ENCODE measurements at regions not wholly inside any gene's neighbourhood (a gene's known extent, or its start where the extent isn't known, plus 50 kb on each side); places are given as distances from the start of the nearest gene placed in this dataset.

DNA sequence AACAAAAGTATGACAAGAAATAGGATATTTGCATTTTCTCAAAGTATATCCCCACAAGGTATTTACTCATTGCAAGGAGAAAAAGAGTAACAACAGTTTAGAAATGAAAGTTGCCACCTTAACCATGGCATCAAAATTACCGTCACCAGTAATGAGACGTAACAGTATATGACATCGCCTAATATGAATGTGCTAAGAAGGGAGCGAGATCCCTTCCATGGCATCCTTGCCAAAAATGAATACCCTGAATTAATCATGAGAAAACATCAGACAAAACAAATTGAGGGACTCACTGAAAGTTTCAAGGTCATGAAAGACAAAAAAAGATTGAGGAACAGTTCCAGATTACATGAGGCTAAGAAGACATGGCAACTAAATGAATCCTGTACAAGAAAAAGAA is 78.9 kb upstream of the MROH9 start:
- DNase-seq (no peak), ATAC-seq (no peak)
- Histone ChIP-seq H3K4me3 (no peak overlapping the region), H3K27ac (no peak overlapping the region), H3K9me3 (no peaks in the 10 kb centered on the region), H3K27me3 (no peaks in the 10 kb centered on the region), H3K4me1 (no peaks in the 10 kb centered on the region), H3K36me3 (no peaks in the 10 kb centered on the region)
- intact Hi-C loops (cut with DNase I), result no loop called here
- TF ChIP-seq, protein P1, sequence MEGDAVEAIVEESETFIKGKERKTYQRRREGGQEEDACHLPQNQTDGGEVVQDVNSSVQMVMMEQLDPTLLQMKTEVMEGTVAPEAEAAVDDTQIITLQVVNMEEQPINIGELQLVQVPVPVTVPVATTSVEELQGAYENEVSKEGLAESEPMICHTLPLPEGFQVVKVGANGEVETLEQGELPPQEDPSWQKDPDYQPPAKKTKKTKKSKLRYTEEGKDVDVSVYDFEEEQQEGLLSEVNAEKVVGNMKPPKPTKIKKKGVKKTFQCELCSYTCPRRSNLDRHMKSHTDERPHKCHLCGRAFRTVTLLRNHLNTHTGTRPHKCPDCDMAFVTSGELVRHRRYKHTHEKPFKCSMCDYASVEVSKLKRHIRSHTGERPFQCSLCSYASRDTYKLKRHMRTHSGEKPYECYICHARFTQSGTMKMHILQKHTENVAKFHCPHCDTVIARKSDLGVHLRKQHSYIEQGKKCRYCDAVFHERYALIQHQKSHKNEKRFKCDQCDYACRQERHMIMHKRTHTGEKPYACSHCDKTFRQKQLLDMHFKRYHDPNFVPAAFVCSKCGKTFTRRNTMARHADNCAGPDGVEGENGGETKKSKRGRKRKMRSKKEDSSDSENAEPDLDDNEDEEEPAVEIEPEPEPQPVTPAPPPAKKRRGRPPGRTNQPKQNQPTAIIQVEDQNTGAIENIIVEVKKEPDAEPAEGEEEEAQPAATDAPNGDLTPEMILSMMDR (IDR thresholded peaks at IDR 0.05), result no peak

DNA sequence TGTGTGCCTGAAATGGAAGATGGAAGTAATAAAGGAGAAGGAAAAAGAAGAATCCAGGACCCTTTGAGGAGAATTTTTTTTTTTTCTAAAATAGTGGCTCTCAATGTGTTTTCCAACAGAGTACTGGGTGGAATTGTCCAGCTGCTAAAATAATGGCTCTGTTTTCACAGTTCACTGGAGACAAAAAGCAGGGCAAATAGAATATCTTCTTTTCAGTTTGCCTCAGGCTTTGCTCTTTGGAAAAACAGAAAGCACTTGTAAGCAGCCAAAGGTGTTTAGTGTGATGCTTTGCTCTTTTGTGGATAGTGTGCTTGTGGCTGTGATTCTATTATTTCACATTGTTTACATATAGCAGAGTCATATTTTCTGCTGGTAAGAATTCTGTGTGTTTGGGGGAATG is 77.4 kb upstream of the MROH9 start:
- H3K36me3 ChIP-seq, result no peaks in the 10 kb centered on the region
- no peak for ATAC-seq
- H3K4me1 ChIP-seq, result no peaks in the 10 kb centered on the region
- intact Hi-C loops (cut with DNase I), result no loop called here
- H3K9me3 ChIP-seq, result no peaks in the 10 kb centered on the region
- H3K4me3 ChIP-seq, result no peak overlapping the region
- H3K27me3 ChIP-seq, result no peaks in the 10 kb centered on the region
- no peak for DNase-seq
- TF ChIP-seq, protein P1 (IDR thresholded peaks at IDR 0.05), result no peak
- no peak overlapping the region for H3K27ac ChIP-seq

DNA sequence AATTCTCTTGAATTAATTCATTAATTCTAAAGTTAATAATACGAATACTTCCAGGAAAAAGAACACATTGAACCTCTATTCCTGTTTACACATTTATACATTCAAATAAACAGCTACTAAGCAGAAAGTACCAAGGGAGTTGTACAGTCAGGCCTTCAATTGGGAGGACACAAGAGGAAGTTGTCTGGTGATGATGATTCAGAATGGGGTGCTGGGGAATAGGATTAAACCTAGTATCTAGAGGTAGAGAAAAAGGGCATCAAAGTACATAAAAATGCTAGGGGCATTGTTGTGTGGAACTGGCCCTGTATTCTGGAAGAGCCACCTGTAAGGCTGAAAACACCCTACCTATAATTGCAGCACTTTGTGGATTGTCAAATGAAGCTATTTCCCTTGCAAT is 71.7 kb upstream of the MROH9 start:
- Histone ChIP-seq H3K36me3 (no peaks in the 10 kb centered on the region), H3K4me1 (no peaks in the 10 kb centered on the region), H3K4me3 (no peak overlapping the region), H3K27me3 (no peaks in the 10 kb centered on the region), H3K9me3 (no peaks in the 10 kb centered on the region), H3K27ac (no peak overlapping the region)
- TF ChIP-seq, protein P1 (IDR thresholded peaks at IDR 0.05), result no peak
- intact Hi-C loops (cut with DNase I), result no loop called here
- ATAC-seq (no peak), DNase-seq (no peak)

DNA sequence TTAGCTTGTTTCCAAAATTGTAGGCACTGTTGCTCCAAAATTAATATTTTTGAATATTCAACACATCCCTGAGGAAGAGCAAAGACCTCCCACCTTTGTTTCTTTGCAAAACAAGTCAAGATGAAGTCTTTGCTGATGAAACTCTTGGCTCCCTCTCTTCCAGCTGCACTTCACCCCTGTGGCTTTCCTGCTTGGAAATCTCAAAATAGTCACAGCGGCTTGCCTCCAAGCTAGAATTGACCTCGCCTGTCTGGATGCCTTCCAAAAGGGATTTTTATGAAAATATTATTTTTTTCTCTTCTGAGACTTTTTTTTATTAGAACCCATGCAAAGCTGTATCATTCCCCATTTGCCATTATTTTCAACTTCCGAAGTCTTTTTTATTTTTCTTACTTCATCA is 71.1 kb upstream of the MROH9 start:
- no peaks in the 10 kb centered on the region for H3K27me3 ChIP-seq
- TF ChIP-seq, protein P1 (IDR thresholded peaks at IDR 0.05), result no peak
- no peak overlapping the region for H3K27ac ChIP-seq
- intact Hi-C loops (cut with DNase I), result no loop called here
- DNase-seq (peak in 1 of 4 donors; percentile 31), ATAC-seq (no peak)
- no peaks in the 10 kb centered on the region for H3K9me3 ChIP-seq
- H3K4me1 ChIP-seq, result no peaks in the 10 kb centered on the region
- no peaks in the 10 kb centered on the region for H3K36me3 ChIP-seq
- H3K4me3 ChIP-seq, result no peak overlapping the region

DNA sequence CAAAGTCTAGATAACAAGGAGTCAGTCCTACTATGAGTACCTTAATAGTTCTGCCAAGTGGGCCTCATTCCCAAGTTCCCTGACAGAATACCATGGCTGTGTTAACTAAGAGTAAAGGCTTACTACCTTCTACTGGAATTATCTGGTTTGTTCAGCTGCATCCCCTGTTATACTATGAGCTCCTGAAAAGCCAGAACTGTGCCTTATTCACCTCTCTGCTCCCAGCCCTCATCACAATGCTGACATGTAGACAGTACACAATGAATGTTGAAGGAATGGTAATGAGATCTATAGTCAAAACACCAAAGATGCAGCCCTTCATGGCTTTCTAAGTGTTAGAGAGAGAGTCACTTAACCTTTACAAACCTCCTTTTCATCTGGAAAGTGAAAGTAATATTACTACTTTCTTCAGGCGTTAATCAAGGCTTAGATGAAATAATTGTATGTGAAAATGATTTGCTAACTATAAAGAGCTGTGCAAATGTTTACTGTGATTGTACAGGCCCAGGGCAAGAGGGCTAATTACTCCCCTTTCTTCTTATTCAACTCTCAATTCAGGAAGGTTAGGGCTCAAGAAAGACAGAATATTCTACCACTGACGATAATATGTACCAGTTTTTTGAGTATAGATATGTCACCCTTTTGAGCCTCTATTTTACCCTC is 70.3 kb upstream of the MROH9 start:
- Histone ChIP-seq H3K27me3 (no peaks in the 10 kb centered on the region), H3K4me3 (no peak overlapping the region), H3K9me3 (no peaks in the 10 kb centered on the region), H3K36me3 (no peaks in the 10 kb centered on the region), H3K27ac (peak overlapping the region in 1 of 2 donors; percentile 21), H3K4me1 (no peaks in the 10 kb centered on the region)
- TF ChIP-seq, protein P1 (IDR thresholded peaks at IDR 0.05), result no peak
- DNase-seq (no peak), ATAC-seq (peak; percentile 69)
- intact Hi-C loops (cut with DNase I), result no loop called here

Measured in left lung (tissue), 4 donors.